Gastrocnemius medialis (tissue), 4 donors: ENCODE measurements at regions not wholly inside any gene's neighbourhood (a gene's known extent, or its start where the extent isn't known, plus 50 kb on each side); places are given as distances from the start of the nearest gene placed in this dataset.

Source experiments
- POLR2A ChIP-seq, 2 donors: fragments of 450-650 bp; IDR thresholded peaks; one replicate each; pipeline ENCODE4 v1.6.1; 2017; ENCODE audit warnings: antibody characterized with exemption in 2 of 2, mild to moderate bottlenecking in 2 of 2, moderate library complexity in 2 of 2
- TF ChIP-seq, protein P1 (sequence below), 5 experiments: fragments of 450-650 bp in 3 of 5; fragments of 200-600 bp in 2 of 5; sonication (generic) in 2 of 5; IDR thresholded peaks in 4 of 5; conservative IDR thresholded peaks in 1 of 5; 1 replicate in 4 of 5; 2 replicates in 1 of 5; pipeline ENCODE4 v1.5.1; 2016 to 2019; ENCODE audit warnings: antibody characterized with exemption in 5 of 5, mild to moderate bottlenecking in 3 of 5, moderate library complexity in 3 of 5

GRCh38 chr18:30481871-30482270, 560.7 kb downstream of the DSC3 start:
- TF ChIP-seq, protein P1, sequence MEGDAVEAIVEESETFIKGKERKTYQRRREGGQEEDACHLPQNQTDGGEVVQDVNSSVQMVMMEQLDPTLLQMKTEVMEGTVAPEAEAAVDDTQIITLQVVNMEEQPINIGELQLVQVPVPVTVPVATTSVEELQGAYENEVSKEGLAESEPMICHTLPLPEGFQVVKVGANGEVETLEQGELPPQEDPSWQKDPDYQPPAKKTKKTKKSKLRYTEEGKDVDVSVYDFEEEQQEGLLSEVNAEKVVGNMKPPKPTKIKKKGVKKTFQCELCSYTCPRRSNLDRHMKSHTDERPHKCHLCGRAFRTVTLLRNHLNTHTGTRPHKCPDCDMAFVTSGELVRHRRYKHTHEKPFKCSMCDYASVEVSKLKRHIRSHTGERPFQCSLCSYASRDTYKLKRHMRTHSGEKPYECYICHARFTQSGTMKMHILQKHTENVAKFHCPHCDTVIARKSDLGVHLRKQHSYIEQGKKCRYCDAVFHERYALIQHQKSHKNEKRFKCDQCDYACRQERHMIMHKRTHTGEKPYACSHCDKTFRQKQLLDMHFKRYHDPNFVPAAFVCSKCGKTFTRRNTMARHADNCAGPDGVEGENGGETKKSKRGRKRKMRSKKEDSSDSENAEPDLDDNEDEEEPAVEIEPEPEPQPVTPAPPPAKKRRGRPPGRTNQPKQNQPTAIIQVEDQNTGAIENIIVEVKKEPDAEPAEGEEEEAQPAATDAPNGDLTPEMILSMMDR (IDR thresholded peaks at IDR 0.05 in 4 of 5, conservative IDR thresholded peaks at IDR 0.05 in 1 of 5): no peak
- no peak for TF ChIP-seq POLR2A (IDR thresholded peaks at IDR 0.05)
